Stomach smooth muscle (tissue), 2 donors: ENCODE measurements at regions not wholly inside any gene's neighbourhood (a gene's known extent, or its start where the extent isn't known, plus 50 kb on each side); places are given as distances from the start of the nearest gene placed in this dataset.
A peak's percentile ranks its signal among the peaks of the same experiment; 100 is the strongest.
"Not testable (repeated sequence)": the region's sequence is repeated elsewhere in the genome, so short reads cannot be mapped to it uniquely, and the experiment has no call there.

ENCODE experiments used
- H3K27ac ChIP-seq: one replicate; pipeline ENCODE4 v1.7.0; 2013; ENCODE audit warnings: mild to moderate bottlenecking, low read length, inconsistent platforms
- H3K27me3 ChIP-seq, 2 donors: one replicate each; pipeline ENCODE4 v1.7.0; 2013; ENCODE audit warnings: low read length in 2 of 2; ENCODE audit not compliant: insufficient read depth in 2 of 2, control insufficient read depth in 1 of 2
- H3K36me3 ChIP-seq, 2 donors: one replicate each; pipeline ENCODE4 v1.7.0; 2013; ENCODE audit warnings: low read length in 2 of 2; ENCODE audit not compliant: control insufficient read depth in 2 of 2, insufficient read depth in 2 of 2
- H3K4me1 ChIP-seq: one replicate; pipeline ENCODE4 v1.7.0; 2013; ENCODE audit warnings: low read length; ENCODE audit not compliant: control insufficient read depth, insufficient read depth
- H3K4me3 ChIP-seq, 2 donors: one replicate each; pipeline ENCODE4 v1.7.0; 2013; ENCODE audit warnings: low read length in 2 of 2
- H3K9ac ChIP-seq, 2 donors: one replicate each; pipeline ENCODE4 v1.7.0; 2013; ENCODE audit warnings: low read length in 2 of 2, mild to moderate bottlenecking in 1 of 2
- H3K9me3 ChIP-seq, 2 donors: one replicate each; pipeline ENCODE4 v1.7.0; 2013; ENCODE audit warnings: low read length in 2 of 2; ENCODE audit not compliant: control insufficient read depth in 2 of 2
- donor health status: healthy.
- donor health status: Pancreatic carcinoma.

DNA sequence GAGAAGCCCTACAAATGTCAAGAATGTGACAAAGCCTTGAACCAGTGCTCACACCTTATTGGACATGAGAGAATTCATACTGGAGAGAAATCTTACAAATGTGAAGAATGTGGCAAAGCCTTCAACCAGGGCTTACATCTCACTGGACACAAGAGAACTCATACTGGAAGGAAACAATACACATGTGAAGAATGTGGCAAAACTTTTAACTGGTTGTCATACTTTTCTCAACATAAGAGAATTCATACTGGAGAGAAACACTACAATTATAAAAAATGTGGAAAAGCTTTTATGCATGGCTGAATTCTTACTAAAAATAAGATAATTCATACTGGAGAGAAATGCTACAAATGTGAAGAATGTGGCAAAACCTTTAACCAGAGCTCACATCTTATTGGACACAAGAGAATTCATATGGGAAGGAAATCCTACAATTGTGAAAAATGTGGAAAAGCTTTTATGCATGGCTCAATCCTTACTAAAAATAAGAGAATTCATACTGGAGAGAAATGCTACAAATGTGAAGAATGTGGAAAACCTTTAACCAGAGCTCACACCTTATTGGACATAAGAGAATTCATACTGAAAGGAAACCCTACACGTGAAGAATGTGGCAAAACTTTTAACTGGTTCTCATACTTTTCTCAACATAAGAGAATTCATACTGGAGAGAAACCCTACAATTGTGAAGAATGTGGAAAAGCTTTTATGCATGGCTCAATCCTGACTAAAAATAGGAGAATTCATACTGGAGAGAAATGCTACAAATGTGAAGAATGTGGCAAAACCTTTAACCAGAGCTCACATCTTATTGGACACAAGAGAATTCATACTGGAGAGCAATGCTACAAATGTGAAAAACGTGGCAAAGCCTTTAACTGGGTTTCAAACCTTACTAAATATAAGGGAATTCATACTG, 350.6 kb upstream of the NUPR2 start:
- not testable (repeated sequence) for H3K27me3 ChIP-seq, H3K9ac ChIP-seq, H3K4me1 ChIP-seq, H3K27ac ChIP-seq, H3K36me3 ChIP-seq
- H3K9me3 ChIP-seq = peaks cover 29 to 43% of the 10 kb centered on the region in 2 donors
- peak overlapping the region in 1 of 2 donors; percentile 35 for H3K4me3 ChIP-seq

DNA sequence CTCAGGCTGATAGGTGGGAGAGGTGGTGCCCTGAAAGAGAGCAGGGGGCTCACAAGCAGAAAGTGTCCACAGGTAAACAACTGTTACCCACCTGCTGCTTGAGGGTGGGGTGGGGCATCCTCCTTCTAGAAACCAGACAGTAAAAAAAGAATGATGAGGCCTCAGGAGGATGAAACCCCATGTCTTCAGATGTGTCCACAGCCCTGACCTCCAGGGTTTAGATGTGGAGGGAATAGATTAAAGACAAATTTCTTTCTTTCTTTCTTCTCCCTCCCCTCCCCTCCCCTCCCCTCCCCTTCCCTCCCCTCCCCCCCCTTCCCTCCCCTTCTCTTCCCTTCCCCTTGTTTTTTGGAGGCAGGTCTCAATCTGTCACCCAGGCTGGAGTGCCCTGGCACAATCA, 333.5 kb upstream of the NUPR2 start:
- H3K4me1 ChIP-seq = no peaks in the 10 kb centered on the region
- H3K36me3 ChIP-seq = no peaks in the 10 kb centered on the region
- H3K4me3 ChIP-seq = no peak overlapping the region
- no peak overlapping the region for H3K27ac ChIP-seq
- H3K9me3 ChIP-seq = peaks cover 4 to 20% of the 10 kb centered on the region in 2 donors
- no peak overlapping the region for H3K9ac ChIP-seq
- H3K27me3 ChIP-seq = no peaks in the 10 kb centered on the region

- Histone ChIP-seq H3K27me3 (no peaks in the 10 kb centered on the region), H3K36me3 (no peaks in the 10 kb centered on the region), H3K4me1 (no peaks in the 10 kb centered on the region), H3K27ac (no peak overlapping the region), H3K4me3 (no peak overlapping the region), H3K9ac (no peak overlapping the region), H3K9me3 (peaks cover 0 to 22% of the 10 kb centered on the region in 2 donors)
Observed at GRCh38 chr7:56447864-56448693, 331.9 kb upstream of the NUPR2 start.

DNA sequence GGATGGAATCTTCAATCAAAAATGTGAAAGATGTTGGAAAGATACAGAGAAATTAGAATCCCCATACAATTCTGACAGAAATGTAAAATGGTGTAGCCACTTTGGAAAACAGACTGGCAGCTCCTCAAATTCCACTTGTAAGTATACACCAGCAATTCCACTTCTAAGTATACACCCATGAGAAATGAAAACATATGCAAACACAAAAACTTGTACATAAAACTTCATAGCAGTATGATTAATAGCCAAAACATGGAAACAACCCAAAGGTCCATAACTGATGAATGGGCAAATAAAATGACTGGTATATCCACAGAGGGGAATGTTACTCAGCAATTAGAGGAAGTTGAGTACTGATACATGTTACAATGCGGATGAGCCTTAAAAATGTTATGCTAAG, 304.3 kb upstream of the NUPR2 start:
- not testable (repeated sequence) for H3K27ac ChIP-seq, H3K9ac ChIP-seq, H3K9me3 ChIP-seq, H3K27me3 ChIP-seq, H3K4me1 ChIP-seq, H3K4me3 ChIP-seq, H3K36me3 ChIP-seq

- Histone ChIP-seq H3K4me1 (no peaks in the 10 kb centered on the region), H3K9ac (no peak overlapping the region), H3K9me3 (peaks cover 0 to 4% of the 10 kb centered on the region in 2 donors), H3K4me3 (no peak overlapping the region), H3K36me3 (no peaks in the 10 kb centered on the region), H3K27ac (no peak overlapping the region), H3K27me3 (no peaks in the 10 kb centered on the region)
Observed at GRCh38 chr7:56375173-56375572, 259.0 kb upstream of the NUPR2 start.

- H3K4me1 ChIP-seq, H3K4me3 ChIP-seq, H3K9ac ChIP-seq, H3K36me3 ChIP-seq, H3K27me3 ChIP-seq, H3K27ac ChIP-seq, H3K9me3 ChIP-seq: not testable (repeated sequence)
Observed at GRCh38 chr7:56374666-56375065, 258.4 kb upstream of the NUPR2 start.

GRCh38 chr7:56373314-56373713, 257.1 kb upstream of the NUPR2 start:
- not testable (repeated sequence) for H3K9ac ChIP-seq, H3K36me3 ChIP-seq, H3K4me1 ChIP-seq, H3K27me3 ChIP-seq, H3K9me3 ChIP-seq, H3K27ac ChIP-seq, H3K4me3 ChIP-seq

DNA sequence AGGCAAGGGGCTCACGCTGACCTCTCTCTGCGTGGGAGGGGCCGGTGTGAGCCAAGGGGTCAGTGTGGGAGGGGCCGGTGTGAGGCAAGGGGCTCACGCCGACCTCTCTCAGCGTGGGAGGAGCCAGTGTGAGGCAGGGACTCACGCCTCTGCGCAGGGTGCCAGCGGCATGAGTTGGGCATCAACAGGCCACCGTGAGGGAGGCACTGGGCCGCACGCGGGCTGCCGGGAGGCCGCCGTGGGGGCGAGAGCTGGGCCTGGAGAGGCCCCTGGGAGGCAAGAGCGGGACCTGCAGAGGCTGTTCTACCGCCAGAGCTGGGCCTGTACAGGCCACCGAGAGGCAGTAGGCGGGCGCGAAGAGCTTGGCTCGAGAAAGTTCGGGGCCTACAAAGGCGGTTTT, 255.6 kb upstream of the NUPR2 start:
- H3K9me3 ChIP-seq, H3K36me3 ChIP-seq, H3K27ac ChIP-seq, H3K4me3 ChIP-seq, H3K4me1 ChIP-seq, H3K27me3 ChIP-seq, H3K9ac ChIP-seq: not testable (repeated sequence)

DNA sequence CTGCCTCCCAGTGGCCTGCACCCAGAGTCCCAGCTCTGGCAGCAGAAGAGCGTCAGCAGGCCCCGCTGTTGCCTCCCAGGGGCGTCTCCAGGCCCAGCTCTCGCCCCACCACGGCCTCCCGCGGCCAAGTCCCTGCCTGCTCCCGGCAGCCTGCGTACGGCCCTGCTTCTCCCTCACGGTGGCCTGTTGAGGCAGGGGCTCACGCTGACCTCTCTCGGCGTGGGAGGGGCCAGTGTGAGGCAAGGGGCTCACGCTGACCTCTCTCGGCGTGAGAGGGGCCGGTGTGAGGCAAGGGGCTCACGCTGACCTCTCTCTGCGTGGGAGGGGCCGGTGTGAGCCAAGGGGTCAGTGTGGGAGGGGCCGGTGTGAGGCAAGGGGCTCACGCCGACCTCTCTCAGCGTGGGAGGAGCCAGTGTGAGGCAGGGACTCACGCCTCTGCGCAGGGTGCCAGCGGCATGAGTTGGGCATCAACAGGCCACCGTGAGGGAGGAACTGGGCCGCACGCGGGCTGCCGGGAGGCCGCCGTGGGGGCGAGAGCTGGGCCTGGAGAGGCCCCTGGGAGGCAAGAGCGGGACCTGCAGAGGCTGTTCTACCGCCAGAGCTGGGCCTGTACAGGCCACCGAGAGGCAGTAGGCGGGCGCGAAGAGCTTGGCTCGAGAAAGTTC, 254.1 kb upstream of the NUPR2 start:
- not testable (repeated sequence) for H3K36me3 ChIP-seq, H3K9me3 ChIP-seq, H3K4me3 ChIP-seq, H3K4me1 ChIP-seq, H3K9ac ChIP-seq, H3K27me3 ChIP-seq, H3K27ac ChIP-seq

DNA sequence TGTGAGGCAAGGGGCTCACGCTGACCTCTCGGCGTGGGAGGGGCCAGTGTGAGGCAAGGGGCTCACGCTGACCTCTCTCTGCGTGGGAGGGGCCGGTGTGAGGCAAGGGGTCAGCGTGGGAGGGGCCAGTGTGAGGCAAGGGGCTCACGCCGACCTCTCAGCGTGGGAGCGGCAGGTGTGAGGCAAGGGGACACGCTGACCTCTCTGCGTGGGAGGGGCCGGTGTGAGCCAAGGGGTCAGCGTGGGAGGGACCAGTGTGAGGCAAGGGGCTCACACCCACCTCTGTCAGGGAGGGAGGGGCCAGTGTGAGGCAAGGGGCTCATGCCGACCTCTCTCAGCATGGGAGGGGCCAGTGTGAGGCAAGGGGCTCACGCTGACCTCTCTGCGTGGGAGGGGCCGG, 251.7 kb upstream of the NUPR2 start:
- not testable (repeated sequence) for H3K4me1 ChIP-seq, H3K27ac ChIP-seq, H3K4me3 ChIP-seq, H3K9ac ChIP-seq, H3K36me3 ChIP-seq, H3K9me3 ChIP-seq, H3K27me3 ChIP-seq
